ENCODE measurements at regions not wholly inside any gene's neighbourhood (a gene's known extent, or its start where the extent isn't known, plus 50 kb on each side); places are given as distances from the start of the nearest gene placed in this dataset.
"Not testable (repeated sequence)": the region's sequence is repeated elsewhere in the genome, so short reads cannot be mapped to it uniquely, and the experiment has no call there.

DNA sequence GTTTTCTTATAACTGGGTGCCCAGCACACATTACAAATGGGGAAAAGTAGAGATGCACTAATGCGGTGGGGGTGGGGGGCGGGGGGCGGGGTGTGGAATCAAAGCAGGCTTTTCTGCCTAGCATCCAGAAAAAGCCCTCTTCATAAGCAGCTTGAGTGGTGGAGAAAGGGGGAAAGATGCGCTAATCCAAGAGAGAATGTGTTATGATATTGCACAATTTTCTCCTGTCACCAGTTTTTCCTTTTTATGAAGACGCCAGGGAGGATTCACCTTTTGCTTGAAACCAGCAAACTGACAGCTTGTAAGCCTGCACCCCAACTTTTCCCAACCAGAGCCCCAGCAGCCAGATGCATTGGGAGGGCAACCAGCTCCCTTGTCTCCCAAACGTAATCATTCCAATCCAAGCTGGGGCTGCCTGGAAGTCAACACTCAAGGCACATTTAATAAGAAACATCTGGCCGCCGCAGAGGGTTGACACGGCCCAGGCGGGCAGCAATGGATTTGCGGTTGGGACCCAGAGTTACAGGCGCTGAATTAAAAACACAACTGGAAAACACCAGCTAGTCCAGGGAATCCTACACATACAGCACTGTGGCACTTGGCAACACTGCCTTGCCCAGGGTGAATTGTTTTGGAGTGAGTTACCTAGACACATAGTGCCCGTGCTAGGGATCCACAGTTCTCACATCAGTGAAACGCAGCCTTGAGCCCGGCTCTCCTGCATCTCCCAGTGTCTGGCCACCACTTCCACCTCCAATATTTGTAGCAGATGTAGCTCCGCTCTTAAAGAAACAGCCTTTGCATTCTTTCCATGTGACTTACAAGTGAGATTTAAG, 218.5 kb upstream of the PRICKLE2 start:
- H3K4me3 ChIP-seq, result no peak overlapping the region
- no peaks in the 10 kb centered on the region for H3K9me3 ChIP-seq
- no peaks in the 10 kb centered on the region for H3K36me3 ChIP-seq
- H3K27me3 ChIP-seq, result peaks cover 2% of the 10 kb centered on the region; the same call in 1 of the 2 replicates
- DNase-seq, result peak; percentile 10

DNA sequence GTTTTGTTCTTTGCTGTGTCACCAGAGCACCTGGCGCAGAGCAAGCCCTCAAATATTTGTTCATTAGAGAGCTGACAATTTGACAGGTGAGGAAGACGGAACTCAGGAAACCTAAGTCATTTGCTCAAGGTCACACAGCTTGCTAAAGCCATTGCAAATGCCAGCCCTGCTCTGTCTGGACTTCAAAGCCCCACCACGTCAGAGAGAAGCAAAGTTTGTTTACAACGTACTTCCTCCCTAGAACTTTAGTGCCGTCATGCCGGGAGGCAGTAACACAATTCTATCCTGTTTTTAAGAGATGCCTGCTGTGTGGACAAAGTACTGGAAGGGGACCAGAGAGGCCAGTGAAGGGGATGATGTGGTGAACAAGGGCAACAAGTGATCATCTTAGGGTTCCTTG, 216.6 kb upstream of the PRICKLE2 start:
- no peak for DNase-seq
- Histone ChIP-seq H3K36me3 (no peaks in the 10 kb centered on the region), H3K27me3 (peaks cover 2% of the 10 kb centered on the region; the same call in 1 of the 2 replicates), H3K9me3 (no peaks in the 10 kb centered on the region), H3K4me3 (no peak overlapping the region)

DNA sequence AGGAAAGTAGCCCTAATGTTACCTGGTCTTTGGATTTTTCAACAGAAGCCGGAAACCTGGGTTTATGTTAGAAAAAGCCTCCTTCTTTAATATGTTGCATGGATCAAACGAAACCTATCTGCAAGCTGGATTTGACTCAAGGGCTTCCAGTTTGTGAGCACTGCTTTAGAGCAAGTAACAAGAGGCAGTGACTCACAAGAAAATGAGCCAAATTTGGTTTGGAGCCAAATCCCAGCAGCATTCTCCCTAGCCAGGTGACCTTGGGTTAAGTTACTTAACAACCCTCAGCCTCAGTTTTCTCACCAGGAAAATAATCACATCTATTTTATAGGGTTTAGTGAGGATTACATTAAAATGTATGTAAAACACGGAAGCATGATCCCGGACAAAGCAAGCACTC, 215.2 kb upstream of the PRICKLE2 start:
- H3K9me3 ChIP-seq, result no peaks in the 10 kb centered on the region
- peak; percentile 27 for DNase-seq
- H3K36me3 ChIP-seq, result no peaks in the 10 kb centered on the region
- no peak overlapping the region for H3K4me3 ChIP-seq
- peaks cover 2% of the 10 kb centered on the region; the same call in 1 of the 2 replicates for H3K27me3 ChIP-seq

GRCh38 chr3:64438812-64439211, 213.5 kb upstream of the PRICKLE2 start:
- Histone ChIP-seq H3K4me3 (no peak overlapping the region), H3K27me3 (no peaks in the 10 kb centered on the region), H3K9me3 (no peaks in the 10 kb centered on the region), H3K36me3 (no peaks in the 10 kb centered on the region)
- DNase-seq, result no peak

DNA sequence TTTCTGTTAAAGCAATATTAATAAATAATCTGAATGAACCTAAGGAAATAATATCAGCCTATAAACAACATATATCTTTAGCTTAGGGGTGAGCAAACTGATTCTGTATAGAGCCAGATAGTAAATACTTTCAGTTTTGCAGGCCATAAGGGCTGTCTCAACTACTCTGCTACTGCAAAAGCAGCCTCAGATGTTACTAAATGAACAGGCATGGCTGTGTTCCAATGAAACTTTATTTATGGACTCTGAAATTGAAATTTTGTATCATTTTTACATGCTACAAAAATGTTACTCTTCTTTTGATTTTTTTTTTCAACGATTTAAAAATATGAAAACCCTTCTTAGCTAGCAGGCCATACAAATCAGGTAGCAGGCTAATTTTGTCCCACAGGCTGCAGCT, 212.8 kb upstream of the PRICKLE2 start:
- Histone ChIP-seq H3K9me3 (no peaks in the 10 kb centered on the region), H3K27me3 (no peaks in the 10 kb centered on the region), H3K36me3 (no peaks in the 10 kb centered on the region), H3K4me3 (no peak overlapping the region)
- DNase-seq, result no peak

- DNase-seq, result no peak
- no peaks in the 10 kb centered on the region for H3K36me3 ChIP-seq
- no peaks in the 10 kb centered on the region for H3K9me3 ChIP-seq
- no peaks in the 10 kb centered on the region for H3K27me3 ChIP-seq
- no peak overlapping the region for H3K4me3 ChIP-seq
These were observed 211.9 kb upstream of the PRICKLE2 start for GRCh38 chr3:64437131-64437530.

GRCh38 chr3:64435023-64435422, 209.8 kb upstream of the PRICKLE2 start:
- not testable (repeated sequence) for H3K9me3 ChIP-seq, DNase-seq, H3K36me3 ChIP-seq, H3K4me3 ChIP-seq, H3K27me3 ChIP-seq

GRCh38 chr3:64432870-64433269, 207.6 kb upstream of the PRICKLE2 start:
- H3K4me3 ChIP-seq, result no peak overlapping the region
- H3K36me3 ChIP-seq, result no peaks in the 10 kb centered on the region
- no peaks in the 10 kb centered on the region for H3K9me3 ChIP-seq
- no peak for DNase-seq
- H3K27me3 ChIP-seq, result no peaks in the 10 kb centered on the region

DNA sequence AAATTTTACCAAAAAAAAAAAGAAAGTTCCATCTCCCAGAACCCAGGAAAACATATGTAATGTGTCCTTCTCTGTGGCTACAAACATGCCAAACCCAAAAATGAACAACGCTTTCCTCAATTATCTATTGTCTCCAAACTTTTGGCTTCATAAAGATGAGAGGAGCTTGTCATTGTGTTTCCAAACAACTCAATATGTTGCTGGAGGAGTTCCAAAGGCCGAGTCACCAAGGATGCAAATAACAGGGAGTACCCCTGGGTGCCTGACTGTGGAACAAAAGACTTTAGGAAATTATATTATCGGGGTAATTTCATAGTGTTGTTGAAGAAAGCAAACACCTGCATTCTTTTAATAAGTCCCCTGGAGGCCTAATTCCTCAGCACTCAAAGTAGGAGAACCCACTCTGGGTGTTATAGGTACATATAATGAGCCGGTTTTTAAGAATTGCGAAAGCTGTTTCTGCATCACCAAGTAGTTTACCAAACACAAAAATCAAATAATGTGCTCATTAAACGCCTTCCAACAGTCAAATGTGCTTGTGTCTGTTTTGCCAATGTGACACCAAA, 206.3 kb upstream of the PRICKLE2 start:
- no peaks in the 10 kb centered on the region for H3K27me3 ChIP-seq
- DNase-seq, result no peak

GRCh38 chr3:64427671-64428070, 202.4 kb upstream of the PRICKLE2 start:
- H3K36me3 ChIP-seq, result no peaks in the 10 kb centered on the region
- no peak for DNase-seq
- no peak overlapping the region for H3K4me3 ChIP-seq
- H3K9me3 ChIP-seq, result no peaks in the 10 kb centered on the region
- H3K27me3 ChIP-seq, result 0 out of 2 replicates have a peak, but pooled peaks cover 2% of the 10 kb centered on the region

More for the DNA sequence above, 206.3 kb upstream of the PRICKLE2 start:
- no peaks in the 10 kb centered on the region for H3K9me3 ChIP-seq
- no peaks in the 10 kb centered on the region for H3K36me3 ChIP-seq
- H3K4me3 ChIP-seq, result no peak overlapping the region

GRCh38 chr3:64426551-64426950, 201.3 kb upstream of the PRICKLE2 start:
- DNase-seq, result no peak
- Histone ChIP-seq H3K9me3 (no peaks in the 10 kb centered on the region), H3K4me3 (no peak overlapping the region), H3K36me3 (no peaks in the 10 kb centered on the region), H3K27me3 (0 out of 2 replicates have a peak, but pooled peaks cover 2% of the 10 kb centered on the region)

DNA sequence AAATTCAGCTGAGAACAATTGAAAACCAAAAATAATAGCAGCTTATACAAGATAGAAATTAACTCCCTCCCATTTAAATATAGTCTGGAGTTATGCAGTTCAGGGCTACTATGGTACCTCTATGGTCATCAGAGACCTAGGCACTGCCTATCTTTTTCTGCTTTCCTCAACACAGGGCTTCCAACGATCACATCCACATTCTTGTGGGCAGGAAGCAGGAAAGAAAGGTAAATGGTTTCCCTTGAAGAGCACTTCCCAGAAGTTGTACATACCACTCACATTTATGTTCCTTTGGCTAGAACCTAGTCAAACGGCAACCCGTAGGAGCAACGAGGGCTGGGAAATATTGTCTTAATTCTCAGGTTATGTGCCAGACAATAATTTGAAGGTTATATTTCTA, 197.7 kb upstream of the PRICKLE2 start:
- DNase-seq, result no peak
- H3K9me3 ChIP-seq, result no peaks in the 10 kb centered on the region
- 0 out of 2 replicates have a peak, but pooled peaks cover 2% of the 10 kb centered on the region for H3K27me3 ChIP-seq
- no peaks in the 10 kb centered on the region for H3K36me3 ChIP-seq
- H3K4me3 ChIP-seq, result no peak overlapping the region

- no peak for DNase-seq
- Histone ChIP-seq H3K4me3 (no peak overlapping the region), H3K36me3 (no peaks in the 10 kb centered on the region), H3K27me3 (0 out of 2 replicates have a peak, but pooled peaks cover 2% of the 10 kb centered on the region), H3K9me3 (no peaks in the 10 kb centered on the region)
These were observed 196.9 kb upstream of the PRICKLE2 start for GRCh38 chr3:64422192-64422591.

- no peaks in the 10 kb centered on the region for H3K9me3 ChIP-seq
- DNase-seq, result peak; percentile 30
- 0 out of 2 replicates have a peak, but pooled peaks cover 2% of the 10 kb centered on the region for H3K27me3 ChIP-seq
- H3K4me3 ChIP-seq, result no peak overlapping the region
- H3K36me3 ChIP-seq, result no peaks in the 10 kb centered on the region
These were observed 192.6 kb upstream of the PRICKLE2 start for GRCh38 chr3:64417816-64418215.

DNA sequence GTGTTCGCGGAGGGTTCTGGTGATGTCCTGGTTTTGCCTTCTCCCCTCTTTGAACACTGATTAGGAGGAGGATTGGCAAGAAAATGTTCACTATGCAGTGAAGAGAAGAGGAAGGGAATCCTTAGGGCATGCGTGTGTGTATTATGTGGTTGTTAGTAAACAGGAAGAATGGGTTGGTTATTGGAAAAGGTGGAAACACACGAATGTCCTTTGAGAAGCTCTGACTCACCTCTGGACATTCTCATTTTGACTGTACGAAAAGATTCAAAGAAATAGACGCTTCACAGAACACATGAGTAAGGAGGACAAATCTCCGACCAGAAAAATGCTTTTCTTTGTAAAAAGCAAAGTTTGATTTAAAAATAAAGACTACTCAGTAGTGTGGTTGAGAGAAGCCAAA, 188.8 kb upstream of the PRICKLE2 start:
- no peaks in the 10 kb centered on the region for H3K27me3 ChIP-seq
- H3K36me3 ChIP-seq, result no peaks in the 10 kb centered on the region
- H3K9me3 ChIP-seq, result no peaks in the 10 kb centered on the region
- H3K4me3 ChIP-seq, result no peak overlapping the region
- no peak for DNase-seq

GRCh38 chr3:64411101-64411500, 185.8 kb upstream of the PRICKLE2 start:
- no peak overlapping the region for H3K4me3 ChIP-seq
- H3K9me3 ChIP-seq, result no peaks in the 10 kb centered on the region
- no peak for DNase-seq
- no peaks in the 10 kb centered on the region for H3K27me3 ChIP-seq
- H3K36me3 ChIP-seq, result no peaks in the 10 kb centered on the region

- no peaks in the 10 kb centered on the region for H3K36me3 ChIP-seq
- no peaks in the 10 kb centered on the region for H3K27me3 ChIP-seq
- no peak overlapping the region for H3K4me3 ChIP-seq
- no peak for DNase-seq
- H3K9me3 ChIP-seq, result no peaks in the 10 kb centered on the region
These were observed 185.0 kb upstream of the PRICKLE2 start for GRCh38 chr3:64410226-64410625.

GRCh38 chr3:64408770-64409169, 183.5 kb upstream of the PRICKLE2 start:
- H3K36me3 ChIP-seq, result no peaks in the 10 kb centered on the region
- no peaks in the 10 kb centered on the region for H3K27me3 ChIP-seq
- DNase-seq, result no peak
- no peaks in the 10 kb centered on the region for H3K9me3 ChIP-seq
- H3K4me3 ChIP-seq, result no peak overlapping the region
